H1 (cell line): ENCODE measurements at regions not wholly inside any gene's neighbourhood (a gene's known extent, or its start where the extent isn't known, plus 50 kb on each side); places are given as distances from the start of the nearest gene placed in this dataset.

Experiments used
- CTCF ChIA-PET: fragments of 300-600 bp; sonication (Branson Sonifier 250); formaldehyde crosslinking; loops from one replicate; lab custom pipeline; 2021; ENCODE audit not compliant: partially characterized antibody; lab: Charles Lee
- POLR2A ChIA-PET: fragments of 300-600 bp; sonication (Branson Sonifier 250); formaldehyde crosslinking; loops from one replicate; lab custom pipeline; 2021; ENCODE audit warnings: inconsistent platforms; ENCODE audit not compliant: partially characterized antibody; lab: Charles Lee
- DNase-seq, 2 experiments: peaks; one replicate each; pipeline versions ENCODE4 v3.0.0 to v3.0.0-alpha.2; 2010 to 2022; ENCODE audit warnings: low spot score in 2 of 2, low read depth in 1 of 2, mixed read lengths in 1 of 2
- FAIRE-seq: peaks from 2 replicates; lab custom pipeline; 2011; peaks lifted over from hg19 to GRCh38; lab: Jason Lieb, UNC
- H2AFZ ChIP-seq: 2 replicates; pipeline ENCODE4 v1.8.1; 2012; ENCODE audit warnings: low read length, inconsistent platforms
- H2AK5ac ChIP-seq: 2 replicates; pipeline ENCODE4 v1.6.1; 2013; ENCODE audit warnings: low read depth, low read length
- H2BK120ac ChIP-seq: replicated peaks from 2 replicates; pipeline ENCODE3; 2013; ENCODE audit warnings: low read depth, low read length, inconsistent platforms
- H2BK12ac ChIP-seq: 2 replicates; pipeline ENCODE4 v1.6.1; 2013; ENCODE audit warnings: low read depth, low read length
- H2BK15ac ChIP-seq: 2 replicates; pipeline ENCODE4 v1.6.1; 2013; ENCODE audit warnings: low read length
- H2BK20ac ChIP-seq: 2 replicates; pipeline ENCODE4 v1.6.1; 2013; ENCODE audit warnings: low read length
- H2BK5ac ChIP-seq: 2 replicates; pipeline ENCODE4 v1.6.1; 2013; ENCODE audit warnings: low read depth, low read length
- H3K14ac ChIP-seq: 2 replicates; pipeline ENCODE4 v1.6.1; 2013; ENCODE audit warnings: inconsistent platforms; ENCODE audit not compliant: insufficient read length
- H3K18ac ChIP-seq: 2 replicates; pipeline ENCODE4 v1.6.1; 2013; ENCODE audit warnings: low read length; ENCODE audit errors: extremely low read depth
- H3K23ac ChIP-seq: 2 replicates; pipeline ENCODE4 v1.6.1; 2013; ENCODE audit warnings: inconsistent platforms; ENCODE audit not compliant: insufficient read length
- H3K23me2 ChIP-seq: 2 replicates; pipeline ENCODE4 v1.6.1; 2013; ENCODE audit warnings: low read depth, low read length
- H3K27ac ChIP-seq: 2 replicates; pipeline ENCODE4 v1.6.1; 2011; ENCODE audit warnings: low read depth, low read length, inconsistent platforms
- H3K27me3 ChIP-seq, 4 experiments: replicated peaks in 1 of 4; 1 replicate in 1 of 4; 2 replicates in 3 of 4; pipeline versions ENCODE4 v1.6.1 to v1.8.1; 2011 to 2013; ENCODE audit warnings: low read length in 3 of 4, mild to moderate bottlenecking in 3 of 4, inconsistent platforms in 2 of 4, mixed read lengths in 2 of 4, moderate library complexity in 1 of 4; ENCODE audit not compliant: control insufficient read depth in 3 of 4, insufficient read depth in 3 of 4; ENCODE audit errors: extremely low read depth in 1 of 4
- H3K36me3 ChIP-seq, 4 experiments: 2 replicates each; pipeline versions ENCODE4 v1.6.1 to v1.8.1; 2011 to 2013; ENCODE audit warnings: mild to moderate bottlenecking in 4 of 4, low read length in 3 of 4, moderate library complexity in 2 of 4, control low read depth in 1 of 4, inconsistent platforms in 1 of 4; ENCODE audit not compliant: insufficient read depth in 4 of 4, control insufficient read depth in 2 of 4
- H3K4ac ChIP-seq: replicated peaks from 2 replicates; pipeline ENCODE3; 2013; ENCODE audit warnings: low read length, low read depth, mixed read lengths, inconsistent platforms; ENCODE audit not compliant: insufficient read length
- H3K4me1 ChIP-seq, 4 experiments: replicated peaks in 1 of 4; 1 replicate in 1 of 4; 2 replicates in 3 of 4; pipeline versions ENCODE4 v1.6.1 to v1.8.1; 2011 to 2013; ENCODE audit warnings: low read length in 3 of 4, inconsistent platforms in 2 of 4, mixed read lengths in 1 of 4; ENCODE audit not compliant: insufficient read depth in 4 of 4, control insufficient read depth in 3 of 4
- H3K4me2 ChIP-seq, 2 experiments: 2 replicates each; pipeline versions ENCODE4 v1.6.1 to v1.8.1; 2011 to 2013; ENCODE audit warnings: low read depth in 2 of 2, low read length in 2 of 2, control low read depth in 1 of 2, inconsistent platforms in 1 of 2, mild to moderate bottlenecking in 1 of 2; ENCODE audit not compliant: insufficient read depth in 1 of 2
- H3K4me3 ChIP-seq, 4 experiments: fragments of 200-600, 300-600 bp in 1 of 4; sonication (generic), shearing (Covaris generic), sonication (Bioruptor Twin) in 1 of 4; 2 replicates each; pipeline versions ENCODE4 v1.5.1 to v1.8.1; 2011 to 2016; ENCODE audit warnings: low read length in 4 of 4, low read depth in 3 of 4, control low read depth in 2 of 4, inconsistent platforms in 2 of 4, mild to moderate bottlenecking in 2 of 4, mixed read lengths in 1 of 4, moderate library complexity in 1 of 4; ENCODE audit not compliant: insufficient read depth in 2 of 4; ENCODE audit errors: extremely low read depth in 1 of 4
- H3K56ac ChIP-seq: replicated peaks from 2 replicates; pipeline ENCODE3; 2013; ENCODE audit warnings: low read depth, mild to moderate bottlenecking, mixed read lengths, low read length, inconsistent platforms; ENCODE audit not compliant: insufficient read length
- H3K79me1 ChIP-seq: 2 replicates; pipeline ENCODE4 v1.6.1; 2013; ENCODE audit warnings: low read depth, low read length, control low read depth
- H3K79me2 ChIP-seq, 2 experiments: 2 replicates each; pipeline versions ENCODE4 v1.6.1 to v1.8.1; 2012 to 2013; ENCODE audit warnings: low read length in 2 of 2, mild to moderate bottlenecking in 2 of 2, inconsistent platforms in 1 of 2; ENCODE audit not compliant: insufficient read depth in 2 of 2, control insufficient read depth in 1 of 2
- H3K9ac ChIP-seq, 4 experiments: replicated peaks in 1 of 4; 1 replicate in 1 of 4; 2 replicates in 3 of 4; pipeline versions ENCODE4 v1.6.1 to v1.8.1; 2011 to 2013; ENCODE audit warnings: low read depth in 3 of 4, low read length in 3 of 4, control low read depth in 2 of 4, mild to moderate bottlenecking in 2 of 4, moderate library complexity in 2 of 4, inconsistent platforms in 1 of 4; ENCODE audit errors: extremely low read depth in 1 of 4
- H3K9me3 ChIP-seq, 2 experiments: 2 replicates each; pipeline versions ENCODE4 v1.6.1 to v1.8.1; 2012 to 2013; ENCODE audit warnings: mild to moderate bottlenecking in 2 of 2, moderate library complexity in 2 of 2, control low read depth in 1 of 2, inconsistent platforms in 1 of 2, low read depth in 1 of 2, low read length in 1 of 2, mixed read lengths in 1 of 2; ENCODE audit not compliant: insufficient read depth in 2 of 2
- H4K20me1 ChIP-seq, 2 experiments: replicated peaks in 1 of 2; 2 replicates each; pipeline versions ENCODE3 to v1.8.1; 2011 to 2013; ENCODE audit warnings: inconsistent platforms in 2 of 2, low read length in 2 of 2, mild to moderate bottlenecking in 1 of 2; ENCODE audit not compliant: insufficient read depth in 2 of 2, control insufficient read depth in 1 of 2
- H4K5ac ChIP-seq: 2 replicates; pipeline ENCODE4 v1.6.1; 2013; ENCODE audit warnings: low read length, low read depth, mixed read lengths, inconsistent platforms; ENCODE audit not compliant: insufficient read length
- H4K8ac ChIP-seq: 2 replicates; pipeline ENCODE4 v1.8.0; 2013; ENCODE audit warnings: mild to moderate bottlenecking, moderate library complexity, low read length, inconsistent platforms; ENCODE audit not compliant: insufficient read depth; ENCODE audit errors: extremely low read depth
- H4K91ac ChIP-seq: replicated peaks from 2 replicates; pipeline ENCODE3; 2013; ENCODE audit warnings: low read length, mixed read lengths, inconsistent platforms; ENCODE audit not compliant: insufficient read length
- CHD1 ChIP-seq: IDR thresholded peaks from 2 replicates; pipeline ENCODE4 v1.6.1; 2012; ENCODE audit warnings: low read depth, low read length, improper control_type of control experiment
- HDAC2 ChIP-seq, 2 experiments: fragments of 300-600 bp in 1 of 2; sonication (generic) in 1 of 2; IDR thresholded peaks; 2 replicates each; pipeline ENCODE4 v1.6.1; 2011 to 2012; ENCODE audit warnings: low read depth in 2 of 2, low read length in 2 of 2, mild to moderate bottlenecking in 2 of 2, moderate library complexity in 2 of 2, borderline replicate concordance in 1 of 2, inconsistent platforms in 1 of 2
- MAFK ChIP-seq: IDR thresholded peaks from 2 replicates; pipeline ENCODE4 v1.6.1; 2012; ENCODE audit warnings: low read depth, mild to moderate bottlenecking, improper control_type of control experiment, low read length
- WGBS, 2 experiments: shearing (Covaris generic) in 1 of 2; methylation state at CpG; one replicate each; pipeline versions ENCODE4 v1.1.6 to v1.1.7; 2013 to 2015; ENCODE audit warnings: low lambda C conversion rate in 2 of 2, mixed read lengths in 2 of 2, inconsistent platforms in 1 of 2, low coverage in 1 of 2, missing lambda C conversion rate in 1 of 2; ENCODE audit not compliant: insufficient replicate concordance in 2 of 2, insufficient coverage in 1 of 2, insufficient read length in 1 of 2; ENCODE audit errors: extremely low coverage in 1 of 2, missing lambda C conversion rate in 1 of 2; 5-methylcytosine and 5-hydroxymethylcytosine counted together

DNA sequence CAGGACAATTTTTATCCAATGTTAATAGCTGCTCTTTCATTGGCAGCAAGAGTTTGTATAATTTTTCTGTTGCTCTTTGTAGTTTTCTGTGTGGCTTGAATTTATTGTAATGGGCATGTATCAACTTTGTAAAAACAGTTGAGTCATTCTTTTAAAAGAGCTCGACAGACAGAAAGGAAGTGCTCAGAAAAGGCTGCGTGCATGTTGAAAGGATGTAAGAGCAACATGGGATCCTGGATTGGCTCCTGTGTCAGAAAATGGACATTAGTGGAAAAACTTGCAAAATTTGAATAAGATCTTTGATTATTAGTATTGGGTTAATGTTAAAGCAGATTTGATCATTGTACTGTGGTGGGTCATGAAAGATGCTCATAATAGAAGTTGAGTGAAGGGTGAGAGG, 93.3 kb upstream of the CDC42EP3 start (continued):
- TF ChIP-seq CHD1: no peak

DNA sequence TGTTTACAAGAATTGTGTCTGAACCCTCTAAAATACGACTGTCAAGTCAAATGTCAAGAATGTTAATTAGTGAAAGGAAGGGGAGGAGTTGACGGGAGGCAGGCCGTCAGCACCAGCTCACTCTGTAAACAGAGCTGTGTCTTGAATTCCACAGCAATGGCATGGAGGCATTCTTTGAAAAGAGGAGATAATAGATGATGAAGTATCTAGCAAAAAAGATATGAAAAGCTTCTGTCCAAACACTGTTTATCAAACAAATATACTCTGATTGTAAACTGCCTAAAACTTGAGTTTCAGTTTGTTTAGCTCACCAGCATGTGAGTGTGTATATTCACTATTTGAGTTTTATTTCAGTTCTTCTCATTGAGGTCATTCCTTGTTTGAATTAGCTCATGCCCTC, 94.7 kb upstream of the CDC42EP3 start:
- POLR2A ChIA-PET: no interaction called here
- 45% methylated on average over 3 of the region's 3 CpGs; no CpG with 5 or more reads in 1 of the 2 experiments for WGBS, 2 experiments
- FAIRE-seq: no peak

More for the DNA sequence above, 94.7 kb upstream of the CDC42EP3 start:
- Histone ChIP-seq H3K18ac (no peak overlapping the region), H3K4me3 (no peak overlapping the region), H2BK120ac (no peak overlapping the region), H3K14ac (no peak overlapping the region), H3K27ac (no peak overlapping the region), H3K4me2 (no peak overlapping the region), H4K91ac (no peak overlapping the region), H3K36me3 (no peaks in the 10 kb centered on the region), H3K4me1 (no peaks in the 10 kb centered on the region; a peak in 1 of 7 replicates), H2BK12ac (no peak overlapping the region), H3K79me2 (no peaks in the 10 kb centered on the region), H3K9ac (no peak overlapping the region), H3K23me2 (no peaks in the 10 kb centered on the region), H3K79me1 (no peaks in the 10 kb centered on the region), H2BK15ac (no peak overlapping the region), H3K23ac (no peak overlapping the region), H4K5ac (no peak overlapping the region), H3K4ac (no peak overlapping the region), H2BK5ac (no peak overlapping the region), H4K8ac (no peak overlapping the region), H3K56ac (no peak overlapping the region), H2BK20ac (no peak overlapping the region), H4K20me1 (no peaks in the 10 kb centered on the region), H2AK5ac (no peak overlapping the region), H3K27me3 (no peaks in the 10 kb centered on the region), H2AFZ (no peak overlapping the region), H3K9me3 (no peaks in the 10 kb centered on the region)
- no peak for TF ChIP-seq HDAC2 (IDR thresholded peaks at IDR 0.05; ENCODE audit: borderline replicate concordance in 1 of 2, low read depth in 2 of 2, low read length in 2 of 2)
- TF ChIP-seq MAFK: no peak
- DNase-seq: no peak
- CTCF ChIA-PET: interaction anchor here (1.8 kb wide), 1 partner anchor 10 kb away, joined by 5 read pairs; no protein-coding TSS in a partner anchor
